ENCODE measurements at regions not wholly inside any gene's neighbourhood (a gene's known extent, or its start where the extent isn't known, plus 50 kb on each side); places are given as distances from the start of the nearest gene placed in this dataset.

DNA sequence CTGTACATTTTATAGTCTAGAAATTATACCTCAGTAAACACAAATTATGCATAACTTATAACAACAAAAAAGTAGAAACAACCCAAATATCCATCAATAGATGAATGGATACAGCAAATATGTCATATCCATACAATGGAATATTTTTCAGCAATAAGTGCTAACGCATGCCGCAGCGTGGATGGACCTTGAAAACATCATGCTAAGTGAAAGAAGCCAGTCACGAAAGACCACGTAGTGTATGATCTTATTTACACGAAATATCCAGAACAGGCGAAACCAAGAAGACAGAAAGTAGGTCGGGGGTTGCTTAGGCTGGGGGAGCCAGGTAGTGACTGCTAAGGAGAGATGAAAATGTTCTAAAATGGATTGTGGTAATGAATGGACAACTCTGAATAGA is 167.1 kb upstream of the MYCN start:
- TF ChIP-seq, protein P1, sequence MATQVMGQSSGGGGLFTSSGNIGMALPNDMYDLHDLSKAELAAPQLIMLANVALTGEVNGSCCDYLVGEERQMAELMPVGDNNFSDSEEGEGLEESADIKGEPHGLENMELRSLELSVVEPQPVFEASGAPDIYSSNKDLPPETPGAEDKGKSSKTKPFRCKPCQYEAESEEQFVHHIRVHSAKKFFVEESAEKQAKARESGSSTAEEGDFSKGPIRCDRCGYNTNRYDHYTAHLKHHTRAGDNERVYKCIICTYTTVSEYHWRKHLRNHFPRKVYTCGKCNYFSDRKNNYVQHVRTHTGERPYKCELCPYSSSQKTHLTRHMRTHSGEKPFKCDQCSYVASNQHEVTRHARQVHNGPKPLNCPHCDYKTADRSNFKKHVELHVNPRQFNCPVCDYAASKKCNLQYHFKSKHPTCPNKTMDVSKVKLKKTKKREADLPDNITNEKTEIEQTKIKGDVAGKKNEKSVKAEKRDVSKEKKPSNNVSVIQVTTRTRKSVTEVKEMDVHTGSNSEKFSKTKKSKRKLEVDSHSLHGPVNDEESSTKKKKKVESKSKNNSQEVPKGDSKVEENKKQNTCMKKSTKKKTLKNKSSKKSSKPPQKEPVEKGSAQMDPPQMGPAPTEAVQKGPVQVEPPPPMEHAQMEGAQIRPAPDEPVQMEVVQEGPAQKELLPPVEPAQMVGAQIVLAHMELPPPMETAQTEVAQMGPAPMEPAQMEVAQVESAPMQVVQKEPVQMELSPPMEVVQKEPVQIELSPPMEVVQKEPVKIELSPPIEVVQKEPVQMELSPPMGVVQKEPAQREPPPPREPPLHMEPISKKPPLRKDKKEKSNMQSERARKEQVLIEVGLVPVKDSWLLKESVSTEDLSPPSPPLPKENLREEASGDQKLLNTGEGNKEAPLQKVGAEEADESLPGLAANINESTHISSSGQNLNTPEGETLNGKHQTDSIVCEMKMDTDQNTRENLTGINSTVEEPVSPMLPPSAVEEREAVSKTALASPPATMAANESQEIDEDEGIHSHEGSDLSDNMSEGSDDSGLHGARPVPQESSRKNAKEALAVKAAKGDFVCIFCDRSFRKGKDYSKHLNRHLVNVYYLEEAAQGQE (IDR thresholded peaks at IDR 0.05; ENCODE audit: insufficient read depth in 1 of 2, low read depth in 2 of 2, low read length in 2 of 2), result no peak
- TF ChIP-seq POLR2AphosphoS5 (IDR thresholded peaks at IDR 0.05; ENCODE audit: low read depth, low read length), result no peak
- no peak for TF ChIP-seq TAF1 (IDR thresholded peaks at IDR 0.05; ENCODE audit: borderline replicate concordance, insufficient read depth, low read length)
- no peak for TF ChIP-seq SIN3A (IDR thresholded peaks at IDR 0.05; ENCODE audit: borderline replicate concordance, insufficient read depth, low read length)
- no peak for TF ChIP-seq FOXP2 (optimal IDR thresholded peaks at IDR 0.05; ENCODE audit: borderline replicate concordance, extremely low read depth, extremely low read length, insufficient read depth)
